ENCODE measurements at regions not wholly inside any gene's neighbourhood (a gene's known extent, or its start where the extent isn't known, plus 50 kb on each side); places are given as distances from the start of the nearest gene placed in this dataset.
A peak's percentile ranks its signal among the peaks of the same experiment; 100 is the strongest.
"Not testable (repeated sequence)": the region's sequence is repeated elsewhere in the genome, so short reads cannot be mapped to it uniquely, and the experiment has no call there.

GRCh38 chr4:11116940-11117339, 311.8 kb downstream of the HS3ST1 start:
- no peak for DNase-seq

- no peak for DNase-seq
These were observed 316.8 kb downstream of the HS3ST1 start for GRCh38 chr4:11111876-11112275.

- DNase-seq = no peak
These were observed 317.3 kb downstream of the HS3ST1 start for GRCh38 chr4:11111370-11111769.

GRCh38 chr4:11106759-11107158, 321.9 kb downstream of the HS3ST1 start:
- no peak for DNase-seq

- no peak for DNase-seq
These were observed 322.5 kb downstream of the HS3ST1 start for GRCh38 chr4:11106190-11106589.

- no peak for DNase-seq
These were observed 323.0 kb downstream of the HS3ST1 start for GRCh38 chr4:11105715-11106114.

GRCh38 chr4:11098461-11098860, 330.2 kb downstream of the HS3ST1 start:
- DNase-seq = no peak

GRCh38 chr4:11097725-11098124, 331.0 kb downstream of the HS3ST1 start:
- no peak for DNase-seq

GRCh38 chr4:11081006-11081405, 347.7 kb downstream of the HS3ST1 start:
- no peak for DNase-seq

- no peak for DNase-seq
These were observed 349.5 kb downstream of the HS3ST1 start for GRCh38 chr4:11079171-11079570.

GRCh38 chr4:11074581-11075241, 354.0 kb downstream of the HS3ST1 start:
- no peak for DNase-seq

- DNase-seq = no peak
These were observed 355.1 kb downstream of the HS3ST1 start for GRCh38 chr4:11073621-11074051.

- no peak for DNase-seq
These were observed 355.7 kb downstream of the HS3ST1 start for GRCh38 chr4:11072999-11073398.

GRCh38 chr4:11072463-11072862, 356.2 kb downstream of the HS3ST1 start:
- DNase-seq = no peak

- no peak for DNase-seq
These were observed 357.9 kb downstream of the HS3ST1 start for GRCh38 chr4:11070813-11071212.

- DNase-seq = no peak
These were observed 359.0 kb downstream of the HS3ST1 start for GRCh38 chr4:11069581-11070211.

GRCh38 chr4:11069083-11069482, 359.6 kb downstream of the HS3ST1 start:
- no peak for DNase-seq

- DNase-seq = peak in 1 of 6 experiments; percentile 4
These were observed 362.1 kb downstream of the HS3ST1 start for GRCh38 chr4:11066584-11066983.

GRCh38 chr4:11060637-11061036, 368.1 kb downstream of the HS3ST1 start:
- not testable (repeated sequence) for DNase-seq

GRCh38 chr4:11054937-11055336, 370.4 kb upstream of the CLNK start:
- not testable (repeated sequence) for DNase-seq

- DNase-seq = no peak
These were observed 369.1 kb upstream of the CLNK start for GRCh38 chr4:11053601-11054220.

GRCh38 chr4:11051181-11051580, 366.6 kb upstream of the CLNK start:
- no peak for DNase-seq

GRCh38 chr4:11050766-11051165, 366.2 kb upstream of the CLNK start:
- DNase-seq = no peak

- DNase-seq = no peak
These were observed 364.4 kb upstream of the CLNK start for GRCh38 chr4:11049001-11049400.
